Activated CD4-positive, alpha-beta T cell treated with anti-CD3 and anti-CD28 coated beads, Interleukin-2, amount 10 ng/mL, durations not matched to agents 7 days and 5 days (primary cell): ENCODE measurements at regions not wholly inside any gene's neighbourhood (a gene's known extent, or its start where the extent isn't known, plus 50 kb on each side); places are given as distances from the start of the nearest gene placed in this dataset.
"Not testable (repeated sequence)": the region's sequence is repeated elsewhere in the genome, so short reads cannot be mapped to it uniquely, and the experiment has no call there.

Experiments used
- CTCF ChIA-PET: fragments of 350-600 bp; sonication (Branson Sonifier 250); formaldehyde crosslinking; loops from one replicate; lab custom pipeline; 2021; ENCODE audit warnings: antibody characterized with exemption; lab: Charles Lee
- POLR2A ChIA-PET: fragments of 350-600 bp; sonication (Branson Sonifier 250); formaldehyde crosslinking; loops from one replicate; lab custom pipeline; 2021; ENCODE audit warnings: antibody characterized with exemption; lab: Charles Lee
- DNase-seq: peaks from one replicate; pipeline ENCODE4 v3.0.0-alpha.2; 2020
- H3K27ac Mint-ChIP-seq: one replicate; pipeline ENCODE4 v1.8.0; 2021; ENCODE audit warnings: mild to moderate bottlenecking, moderate library complexity, mixed read lengths
- H3K27me3 Mint-ChIP-seq: one replicate; pipeline ENCODE4 v1.8.0; 2021; ENCODE audit warnings: mixed read lengths
- H3K36me3 Mint-ChIP-seq: one replicate; pipeline ENCODE4 v1.8.0; 2021; ENCODE audit warnings: low read depth, mixed read lengths
- H3K4me1 Mint-ChIP-seq: one replicate; pipeline ENCODE4 v1.8.0; 2021; ENCODE audit warnings: mixed read lengths
- H3K4me3 Mint-ChIP-seq: one replicate; pipeline ENCODE4 v1.8.0; 2021; ENCODE audit warnings: mild to moderate bottlenecking, moderate library complexity, mixed read lengths
- H3K9me3 Mint-ChIP-seq: one replicate; pipeline ENCODE4 v1.8.0; 2021; ENCODE audit warnings: mixed read lengths

DNA sequence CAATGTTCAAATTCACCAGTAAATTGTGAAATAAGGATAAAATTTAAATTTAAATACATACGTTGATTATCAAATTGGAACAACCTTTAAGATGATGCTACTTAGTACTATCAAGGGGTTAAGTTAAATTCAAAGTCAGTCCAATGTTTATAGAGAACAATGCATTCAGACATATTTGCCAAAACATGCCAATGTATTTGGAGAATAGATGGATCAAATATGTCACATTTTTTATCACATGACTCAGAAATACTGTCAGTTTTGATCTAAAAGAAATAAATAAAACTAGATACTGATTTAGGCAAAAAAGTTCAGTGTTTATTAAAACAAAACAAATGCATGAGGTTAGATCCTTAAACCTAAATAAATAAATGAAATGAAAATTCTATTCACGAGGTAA lies 281.2 kb downstream of the SLITRK5 start:
- no peak overlapping the region for H3K4me3 Mint-ChIP-seq
- no peaks in the 10 kb centered on the region for H3K27me3 Mint-ChIP-seq
- no peaks in the 10 kb centered on the region for H3K9me3 Mint-ChIP-seq
- ChIA-PET POLR2A (no interaction called here), CTCF (no interaction called here)
- H3K4me1 Mint-ChIP-seq = no peaks in the 10 kb centered on the region
- DNase-seq = no peak
- no peak overlapping the region for H3K27ac Mint-ChIP-seq
- no peaks in the 10 kb centered on the region for H3K36me3 Mint-ChIP-seq

DNA sequence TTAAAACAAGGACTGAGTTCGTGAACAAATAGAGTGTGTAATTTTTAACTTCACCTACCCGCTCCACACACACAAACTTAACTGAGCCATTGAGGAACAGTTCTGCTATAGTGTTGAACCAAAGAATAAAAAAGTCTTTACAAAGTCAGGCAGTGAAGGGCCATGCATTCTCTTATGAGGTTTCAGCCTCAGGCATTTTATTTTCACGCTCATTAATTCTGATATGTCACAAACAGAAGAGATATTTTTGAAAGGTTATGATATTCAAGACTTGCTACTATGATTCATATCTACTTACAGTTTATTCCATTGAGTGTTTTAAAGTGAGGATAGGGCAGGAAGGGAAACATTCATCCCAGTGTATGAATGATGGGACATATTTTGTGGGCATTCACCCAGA lies 282.2 kb downstream of the SLITRK5 start:
- Mint-ChIP-seq H3K4me3 (no peak overlapping the region), H3K9me3 (no peaks in the 10 kb centered on the region), H3K27me3 (no peaks in the 10 kb centered on the region), H3K27ac (no peak overlapping the region), H3K36me3 (no peaks in the 10 kb centered on the region), H3K4me1 (no peaks in the 10 kb centered on the region)
- ChIA-PET POLR2A (no interaction called here), CTCF (no interaction called here)
- DNase-seq = no peak

DNA sequence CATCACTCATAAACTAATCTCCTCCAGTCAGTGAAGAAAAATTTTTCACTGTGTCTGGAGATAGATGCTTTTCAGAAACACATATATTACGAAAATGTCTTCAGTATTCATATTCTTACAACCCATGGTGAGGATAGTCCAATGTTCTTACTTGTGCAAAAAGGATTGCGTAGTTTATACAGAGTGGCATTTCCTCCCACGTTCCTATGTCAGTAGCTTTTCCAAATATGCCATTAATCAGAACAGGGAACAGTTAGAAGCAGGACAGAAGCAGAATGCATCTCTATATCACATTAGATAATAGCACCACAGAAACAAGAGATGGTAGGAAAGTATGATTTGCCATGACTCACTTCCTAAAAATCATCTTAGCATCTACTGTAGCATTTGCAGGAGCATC lies 282.9 kb downstream of the SLITRK5 start:
- no peaks in the 10 kb centered on the region for H3K9me3 Mint-ChIP-seq
- POLR2A ChIA-PET = no interaction called here
- H3K27me3 Mint-ChIP-seq = no peaks in the 10 kb centered on the region

DNA sequence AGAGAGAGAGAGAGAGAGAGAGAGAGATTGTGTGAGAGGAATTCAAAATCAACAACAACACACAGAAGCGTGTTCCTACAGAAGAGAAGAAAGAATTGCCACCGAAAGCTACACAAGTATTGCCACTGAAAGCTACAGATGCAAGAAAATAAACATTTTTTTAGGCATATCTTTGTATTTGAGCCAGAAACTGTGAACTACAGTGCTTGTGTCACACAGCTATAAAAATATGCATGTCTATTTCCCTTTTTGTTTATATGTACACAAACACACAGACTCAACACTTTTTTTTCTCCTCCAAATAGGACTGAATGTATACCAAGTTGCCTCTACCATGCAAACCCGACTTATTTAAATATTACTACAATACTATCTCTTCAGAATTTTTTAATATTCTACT lies 290.4 kb downstream of the SLITRK5 start:
- no peak for DNase-seq
- CTCF ChIA-PET = no interaction called here
- H3K36me3 Mint-ChIP-seq = no peaks in the 10 kb centered on the region
- H3K4me3 Mint-ChIP-seq = no peak overlapping the region
- no peak overlapping the region for H3K27ac Mint-ChIP-seq
- H3K4me1 Mint-ChIP-seq = no peaks in the 10 kb centered on the region
- no peaks in the 10 kb centered on the region for H3K9me3 Mint-ChIP-seq
- POLR2A ChIA-PET = no interaction called here
- no peaks in the 10 kb centered on the region for H3K27me3 Mint-ChIP-seq

More for the DNA sequence above, 282.9 kb downstream of the SLITRK5 start:
- CTCF ChIA-PET = no interaction called here
- Mint-ChIP-seq H3K27ac (no peak overlapping the region), H3K4me1 (no peaks in the 10 kb centered on the region), H3K36me3 (no peaks in the 10 kb centered on the region), H3K4me3 (no peak overlapping the region)
- no peak for DNase-seq

DNA sequence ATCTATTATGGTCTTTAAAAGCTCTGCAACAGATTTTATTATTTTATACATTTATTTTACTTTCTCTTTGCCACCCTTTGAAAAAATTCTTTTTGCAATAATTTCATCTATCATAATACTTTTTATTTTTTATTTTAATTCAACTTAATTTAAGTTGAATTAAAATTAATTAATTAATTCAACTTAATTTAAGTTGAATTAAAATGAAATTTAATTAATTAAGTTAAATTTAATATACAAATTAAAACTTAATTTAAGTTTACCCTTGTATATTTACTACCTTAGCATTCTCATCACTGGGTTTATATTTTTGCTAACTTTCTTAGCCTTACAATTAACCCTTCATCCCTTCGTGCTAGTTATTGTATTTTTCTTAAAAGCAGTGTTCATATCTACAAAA lies 301.4 kb downstream of the SLITRK5 start:
- H3K4me1 Mint-ChIP-seq = no peaks in the 10 kb centered on the region
- no peaks in the 10 kb centered on the region for H3K27me3 Mint-ChIP-seq
- no peaks in the 10 kb centered on the region for H3K36me3 Mint-ChIP-seq
- peaks cover 2% of the 10 kb centered on the region for H3K9me3 Mint-ChIP-seq
- no peak overlapping the region for H3K27ac Mint-ChIP-seq
- ChIA-PET CTCF (no interaction called here), POLR2A (no interaction called here)
- H3K4me3 Mint-ChIP-seq = no peak overlapping the region
- DNase-seq = no peak

DNA sequence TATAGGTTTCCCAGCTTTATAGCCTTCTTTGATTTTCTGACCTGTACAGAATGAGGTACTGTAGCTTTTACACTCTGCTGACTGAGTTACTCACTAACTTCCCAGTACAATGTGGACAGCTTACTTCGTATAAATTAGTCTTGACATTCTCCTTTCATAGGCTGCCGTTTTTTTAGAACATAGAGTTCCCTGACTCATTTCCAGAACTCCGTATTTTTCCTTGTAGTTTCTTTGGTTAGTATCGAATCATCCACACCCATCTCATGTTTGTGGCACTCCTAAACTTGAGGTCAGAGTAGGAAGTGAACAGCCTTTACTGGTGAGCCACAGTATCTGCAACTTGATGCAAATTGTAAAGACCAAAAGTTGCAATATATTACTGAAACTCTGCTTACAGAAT lies 303.9 kb downstream of the SLITRK5 start:
- CTCF ChIA-PET = no interaction called here
- peaks cover 2% of the 10 kb centered on the region for H3K9me3 Mint-ChIP-seq
- POLR2A ChIA-PET = no interaction called here
- no peaks in the 10 kb centered on the region for H3K36me3 Mint-ChIP-seq
- no peak overlapping the region for H3K27ac Mint-ChIP-seq
- no peak for DNase-seq
- no peak overlapping the region for H3K4me3 Mint-ChIP-seq
- no peaks in the 10 kb centered on the region for H3K4me1 Mint-ChIP-seq
- H3K27me3 Mint-ChIP-seq = no peaks in the 10 kb centered on the region

DNA sequence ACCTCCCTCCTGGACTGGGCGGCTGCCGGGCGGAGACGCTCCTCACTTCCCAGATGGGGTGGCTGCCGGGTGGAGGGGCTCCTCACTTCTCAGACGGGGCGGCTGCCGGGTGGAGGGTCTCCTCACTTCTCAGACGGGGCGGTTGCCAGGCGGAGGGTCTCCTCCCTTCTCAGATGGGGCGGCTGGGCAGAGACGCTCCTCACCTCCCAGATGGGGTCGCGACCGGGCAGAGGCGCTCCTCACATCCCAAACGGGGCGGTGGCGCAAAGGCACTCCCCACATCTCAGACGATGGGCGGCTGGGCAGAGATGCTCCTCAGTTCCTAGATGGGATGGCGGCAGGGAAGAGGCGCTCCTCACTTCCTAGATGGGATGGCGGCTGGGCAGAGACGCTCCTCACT lies 305.5 kb downstream of the SLITRK5 start:
- POLR2A ChIA-PET, H3K4me1 Mint-ChIP-seq, CTCF ChIA-PET, DNase-seq, H3K36me3 Mint-ChIP-seq, H3K27me3 Mint-ChIP-seq, H3K4me3 Mint-ChIP-seq, H3K27ac Mint-ChIP-seq, H3K9me3 Mint-ChIP-seq: not testable (repeated sequence)

DNA sequence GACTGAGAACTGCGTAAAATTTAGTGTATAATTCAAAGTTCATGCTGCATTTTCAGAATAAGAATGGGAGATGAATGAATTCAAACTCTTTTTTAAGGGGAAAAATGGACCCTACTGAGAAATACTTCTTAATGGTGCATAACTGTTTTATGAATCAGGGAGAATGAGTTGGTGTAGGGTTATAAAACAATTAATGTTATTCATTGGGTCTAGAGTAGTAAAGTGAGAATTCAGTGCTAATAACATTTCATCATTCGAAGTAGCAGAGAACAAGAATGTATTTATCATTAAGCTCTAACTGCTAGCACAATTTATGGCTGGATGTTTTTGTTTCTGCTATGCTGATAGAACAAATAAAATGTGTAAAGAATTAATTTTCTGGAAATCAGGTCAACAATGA lies 310.2 kb downstream of the SLITRK5 start:
- no peak for DNase-seq
- POLR2A ChIA-PET = no interaction called here
- H3K27ac Mint-ChIP-seq = no peak overlapping the region
- CTCF ChIA-PET = no interaction called here
- H3K4me1 Mint-ChIP-seq = no peaks in the 10 kb centered on the region
- H3K27me3 Mint-ChIP-seq = no peaks in the 10 kb centered on the region
- no peak overlapping the region for H3K4me3 Mint-ChIP-seq
- H3K36me3 Mint-ChIP-seq = no peaks in the 10 kb centered on the region
- no peaks in the 10 kb centered on the region for H3K9me3 Mint-ChIP-seq

DNA sequence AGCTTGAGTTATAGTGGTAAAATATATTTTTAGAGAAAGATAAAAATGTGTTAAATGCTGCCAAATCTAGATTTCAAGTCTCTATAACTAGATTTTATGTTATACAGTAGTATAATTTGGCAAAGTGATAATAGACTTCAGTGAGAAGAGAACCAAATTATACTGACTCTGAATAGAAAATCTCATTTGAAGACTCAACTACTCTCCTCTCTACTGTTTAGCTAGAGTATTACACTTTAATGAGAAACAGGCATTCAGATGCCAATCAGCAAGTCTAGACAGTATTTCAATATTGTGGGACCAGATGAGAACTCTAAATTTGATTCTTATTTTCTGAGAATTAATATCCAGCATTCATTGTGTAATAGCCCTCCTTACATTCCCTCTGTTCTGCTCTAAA lies 311.2 kb downstream of the SLITRK5 start:
- POLR2A ChIA-PET = no interaction called here
- H3K27me3 Mint-ChIP-seq = no peaks in the 10 kb centered on the region
- H3K4me3 Mint-ChIP-seq = no peak overlapping the region
- H3K4me1 Mint-ChIP-seq = no peaks in the 10 kb centered on the region
- CTCF ChIA-PET = no interaction called here
- H3K36me3 Mint-ChIP-seq = no peaks in the 10 kb centered on the region
- no peaks in the 10 kb centered on the region for H3K9me3 Mint-ChIP-seq
- H3K27ac Mint-ChIP-seq = no peak overlapping the region
- no peak for DNase-seq

DNA sequence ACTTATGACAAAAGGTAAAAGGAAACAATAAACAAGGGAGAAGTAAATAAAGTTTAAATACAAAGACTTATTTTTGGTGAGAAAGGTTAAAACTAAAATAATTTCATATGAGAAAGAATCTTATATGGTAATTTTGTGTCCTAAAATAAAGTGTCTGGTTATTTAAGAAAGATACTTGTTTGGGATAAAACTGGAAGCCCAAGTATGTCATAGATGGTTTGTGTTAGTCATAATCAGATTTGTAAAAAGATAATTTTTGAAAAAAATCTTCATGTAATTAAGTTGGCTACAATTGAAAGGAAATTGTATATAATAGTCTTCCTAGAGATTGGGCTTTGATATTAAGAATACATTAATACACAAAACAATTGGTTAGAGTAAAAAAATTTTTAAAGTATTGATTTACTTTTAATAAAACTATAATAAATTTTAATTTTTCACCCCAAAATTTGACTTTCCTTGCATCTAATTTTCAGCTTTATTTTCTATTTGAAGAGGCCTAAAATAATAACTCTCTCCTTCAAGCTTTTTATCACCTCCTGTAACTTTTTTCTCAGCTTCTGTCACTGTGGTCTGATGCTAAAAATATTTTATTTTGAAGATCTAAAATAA lies 315.6 kb downstream of the SLITRK5 start:
- H3K9me3 Mint-ChIP-seq = no peaks in the 10 kb centered on the region
- no peaks in the 10 kb centered on the region for H3K36me3 Mint-ChIP-seq
- H3K4me1 Mint-ChIP-seq = no peaks in the 10 kb centered on the region
- ChIA-PET POLR2A (no interaction called here), CTCF (no interaction called here)
- no peaks in the 10 kb centered on the region for H3K27me3 Mint-ChIP-seq
- no peak for DNase-seq
- H3K27ac Mint-ChIP-seq = no peak overlapping the region
- H3K4me3 Mint-ChIP-seq = no peak overlapping the region

DNA sequence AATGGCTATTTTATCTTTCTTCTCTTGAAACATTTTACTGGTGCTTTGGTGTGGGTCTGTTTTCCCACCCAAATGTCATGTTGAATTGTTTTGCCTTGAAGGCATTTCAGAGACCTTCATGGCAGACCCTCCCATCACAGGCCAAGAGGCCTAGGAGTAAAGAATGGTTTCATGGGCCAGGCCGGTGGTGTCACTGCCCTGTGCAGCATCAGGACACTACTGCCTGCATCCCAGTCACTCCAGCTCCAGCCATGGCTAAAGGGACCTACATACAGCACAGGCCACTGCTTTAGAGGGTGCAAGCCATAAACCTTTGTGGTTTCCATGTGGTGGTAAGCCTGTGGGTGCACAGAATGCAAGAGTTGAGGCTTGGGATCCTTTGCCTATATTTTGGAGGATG lies 326.9 kb downstream of the SLITRK5 start:
- H3K4me1 Mint-ChIP-seq = no peaks in the 10 kb centered on the region
- H3K4me3 Mint-ChIP-seq = no peak overlapping the region
- no peak overlapping the region for H3K27ac Mint-ChIP-seq
- no peaks in the 10 kb centered on the region for H3K36me3 Mint-ChIP-seq
- H3K27me3 Mint-ChIP-seq = no peaks in the 10 kb centered on the region
- ChIA-PET POLR2A (no interaction called here), CTCF (no interaction called here)
- no peak for DNase-seq
- H3K9me3 Mint-ChIP-seq = no peaks in the 10 kb centered on the region

DNA sequence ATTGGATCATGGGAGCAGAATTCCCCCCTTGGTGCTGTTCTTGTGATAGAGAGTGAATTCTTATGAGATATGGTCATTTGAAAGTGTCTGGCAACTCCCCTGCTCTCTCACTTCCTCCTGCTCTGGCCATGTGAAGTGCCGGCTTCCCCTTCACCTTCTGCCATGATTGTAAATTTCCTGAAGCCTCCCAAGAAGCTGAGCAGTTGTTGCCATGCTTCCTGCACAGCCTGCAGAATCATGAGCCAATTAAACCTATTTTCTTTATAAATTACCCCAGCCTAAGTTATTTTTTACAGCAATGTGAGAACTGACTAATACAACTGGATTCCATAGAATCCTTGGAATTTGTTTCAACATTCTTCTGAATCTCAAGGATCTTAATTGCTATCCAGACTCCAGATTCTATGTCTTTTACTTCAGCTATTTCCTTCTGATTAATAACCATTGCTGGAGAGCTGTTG lies 328.1 kb downstream of the SLITRK5 start:
- ChIA-PET POLR2A (no interaction called here), CTCF (no interaction called here)
- Mint-ChIP-seq H3K27ac (no peak overlapping the region), H3K9me3 (no peaks in the 10 kb centered on the region), H3K4me1 (no peaks in the 10 kb centered on the region), H3K27me3 (no peaks in the 10 kb centered on the region), H3K4me3 (no peak overlapping the region), H3K36me3 (no peaks in the 10 kb centered on the region)
- DNase-seq = no peak

DNA sequence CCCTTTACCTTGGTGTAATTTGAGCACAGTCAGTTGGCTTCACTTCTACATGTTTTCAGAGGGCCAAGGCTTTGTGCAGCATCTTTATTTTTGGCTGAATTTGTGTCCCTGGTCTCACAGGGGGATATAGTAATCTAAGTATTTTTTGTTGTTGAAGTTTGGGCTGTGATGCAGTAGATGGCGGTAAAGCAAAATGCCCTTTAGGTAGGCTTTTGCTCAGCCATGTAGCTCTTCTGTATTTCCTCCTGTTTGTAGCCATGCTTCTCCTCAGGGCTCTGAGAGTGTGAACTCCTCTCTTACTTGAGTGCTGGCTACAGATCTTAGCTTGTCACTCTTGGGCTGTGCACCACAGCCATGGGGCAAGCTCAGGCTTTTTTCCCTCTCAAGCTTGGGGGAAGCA lies 328.6 kb downstream of the SLITRK5 start:
- H3K27me3 Mint-ChIP-seq = no peaks in the 10 kb centered on the region
- ChIA-PET POLR2A (no interaction called here), CTCF (no interaction called here)
- H3K4me3 Mint-ChIP-seq = no peak overlapping the region
- DNase-seq = no peak
- H3K36me3 Mint-ChIP-seq = no peaks in the 10 kb centered on the region
- no peak overlapping the region for H3K27ac Mint-ChIP-seq
- H3K4me1 Mint-ChIP-seq = no peaks in the 10 kb centered on the region
- H3K9me3 Mint-ChIP-seq = no peaks in the 10 kb centered on the region

DNA sequence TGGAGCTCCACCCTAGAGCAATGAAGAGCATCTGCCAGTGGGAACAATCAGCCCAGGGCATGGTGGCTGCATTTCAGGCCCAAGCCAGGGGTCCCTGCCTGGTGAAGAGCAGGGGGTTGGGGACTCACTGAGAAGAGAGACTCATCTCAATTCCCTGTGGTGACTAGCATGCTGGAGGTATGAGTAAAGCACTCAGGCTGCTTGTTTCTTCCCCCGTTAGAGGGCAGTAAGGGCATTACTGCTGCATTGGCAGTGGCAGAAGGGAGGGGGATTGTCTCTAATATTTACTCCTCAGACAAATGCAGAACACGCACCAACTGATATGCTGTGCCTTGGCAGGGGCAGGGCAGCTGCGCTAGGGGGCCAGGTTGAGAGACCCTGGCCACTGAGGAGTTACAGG lies 329.1 kb downstream of the SLITRK5 start:
- no peak for DNase-seq
- Mint-ChIP-seq H3K9me3 (no peaks in the 10 kb centered on the region), H3K27ac (no peak overlapping the region), H3K4me1 (no peaks in the 10 kb centered on the region), H3K36me3 (no peaks in the 10 kb centered on the region), H3K4me3 (no peak overlapping the region), H3K27me3 (no peaks in the 10 kb centered on the region)
- ChIA-PET POLR2A (no interaction called here), CTCF (interaction anchor here (0.6 kb wide), 1 partner anchor 43 kb away, joined by 3 read pairs; no protein-coding TSS in a partner anchor)
